ENCODE measurements at regions not wholly inside any gene's neighbourhood (a gene's known extent, or its start where the extent isn't known, plus 50 kb on each side); places are given as distances from the start of the nearest gene placed in this dataset.

DNA sequence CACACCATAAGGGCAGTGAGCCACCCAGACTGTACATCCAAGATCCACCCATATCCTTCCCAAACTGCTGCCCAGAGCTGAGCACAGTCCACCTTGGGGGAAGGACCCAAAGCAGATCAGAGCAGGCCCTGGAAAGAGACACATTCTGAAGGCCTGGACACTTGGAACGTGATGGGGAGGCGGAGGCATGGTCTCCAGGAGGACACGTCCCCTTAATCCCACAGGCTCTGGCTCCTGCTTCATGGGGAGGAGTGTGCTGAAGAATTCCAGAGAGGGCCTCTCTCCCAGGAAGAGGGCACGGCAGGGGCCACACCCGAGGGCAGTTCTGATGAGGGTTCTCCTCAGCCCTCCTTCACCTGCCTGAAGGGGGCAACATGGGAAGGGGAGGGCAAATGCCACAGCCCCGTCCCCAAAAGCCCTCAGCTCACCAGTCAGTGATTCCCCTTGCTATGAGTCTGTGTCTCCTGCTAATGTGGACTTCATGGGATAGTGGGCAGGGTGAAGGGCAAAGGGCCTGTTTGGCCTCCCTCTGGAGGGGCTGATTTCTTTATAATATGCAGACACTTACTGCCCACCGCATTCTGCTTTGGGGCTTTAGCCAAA, 276.8 kb downstream of the ENC1 start:
- H3K36me3 ChIP-seq (replicated peaks; ENCODE audit: insufficient read depth, low read length) = no peaks in the 10 kb centered on the region
- no peak overlapping the region for H3K4me2 ChIP-seq (ENCODE audit: low read depth, low read length)
- no peak overlapping the region for H3K27ac ChIP-seq (ENCODE audit: low read length)
- no peaks in the 10 kb centered on the region for H4K20me1 ChIP-seq (ENCODE audit: insufficient read depth, low read length)
- H3K27me3 ChIP-seq (replicated peaks; ENCODE audit: insufficient read depth, low read length) = no peaks in the 10 kb centered on the region
- no peak for DNase-seq
- H2AFZ ChIP-seq (ENCODE audit: low read length) = no peak overlapping the region
- H3K4me3 ChIP-seq (ENCODE audit: low read length) = no peak overlapping the region
- no peaks in the 10 kb centered on the region for H3K9me3 ChIP-seq (replicated peaks; ENCODE audit: insufficient read depth, low read length)
- H3K79me2 ChIP-seq (ENCODE audit: low read length) = no peaks in the 10 kb centered on the region
- TF ChIP-seq EZH2phosphoT487 (IDR thresholded peaks at IDR 0.05; ENCODE audit: low read length) (no peak), CTCF (IDR thresholded peaks at IDR 0.05; ENCODE audit: low read length) (no peak), EZH2 (optimal IDR thresholded peaks at IDR 0.05; ENCODE audit: low read depth, low read length) (no peak)
- H3K4me1 ChIP-seq (ENCODE audit: low read length) = no peaks in the 10 kb centered on the region
- H3K9ac ChIP-seq (ENCODE audit: low read length) = no peak overlapping the region
- no peaks in the 10 kb centered on the region; the same call in 1 of the 2 replicates for H3K9me2 ChIP-seq (replicated peaks; ENCODE audit: insufficient read depth, low read length)
- H3F3A ChIP-seq (ENCODE audit: insufficient read depth, low read length) = no peaks in the 10 kb centered on the region

GRCh38 chr5:74361406-74362358, 278.8 kb downstream of the ENC1 start:
- H3K9ac ChIP-seq (ENCODE audit: low read length) = no peak overlapping the region
- no peak for TF ChIP-seq EZH2phosphoT487 (IDR thresholded peaks at IDR 0.05; ENCODE audit: low read length)
- TF ChIP-seq CTCF (IDR thresholded peaks at IDR 0.05; ENCODE audit: low read length) = no peak
- no peak for TF ChIP-seq EZH2 (optimal IDR thresholded peaks at IDR 0.05; ENCODE audit: low read depth, low read length)
- H3K36me3 ChIP-seq (replicated peaks; ENCODE audit: insufficient read depth, low read length) = no peaks in the 10 kb centered on the region
- no peaks in the 10 kb centered on the region for H3K4me1 ChIP-seq (ENCODE audit: low read length)
- H3K27ac ChIP-seq (ENCODE audit: low read length) = no peak overlapping the region
- no peaks in the 10 kb centered on the region for H4K20me1 ChIP-seq (ENCODE audit: insufficient read depth, low read length)
- H3K4me2 ChIP-seq (ENCODE audit: low read depth, low read length) = no peak overlapping the region
- H3K4me3 ChIP-seq (ENCODE audit: low read length) = no peak overlapping the region
- H3K9me3 ChIP-seq (replicated peaks; ENCODE audit: insufficient read depth, low read length) = no peaks in the 10 kb centered on the region
- no peak overlapping the region for H2AFZ ChIP-seq (ENCODE audit: low read length)
- no peaks in the 10 kb centered on the region; the same call in 1 of the 2 replicates for H3K9me2 ChIP-seq (replicated peaks; ENCODE audit: insufficient read depth, low read length)
- H3F3A ChIP-seq (ENCODE audit: insufficient read depth, low read length) = no peaks in the 10 kb centered on the region
- no peaks in the 10 kb centered on the region for H3K27me3 ChIP-seq (replicated peaks; ENCODE audit: insufficient read depth, low read length)
- no peaks in the 10 kb centered on the region for H3K79me2 ChIP-seq (ENCODE audit: low read length)
- no peak for DNase-seq

DNA sequence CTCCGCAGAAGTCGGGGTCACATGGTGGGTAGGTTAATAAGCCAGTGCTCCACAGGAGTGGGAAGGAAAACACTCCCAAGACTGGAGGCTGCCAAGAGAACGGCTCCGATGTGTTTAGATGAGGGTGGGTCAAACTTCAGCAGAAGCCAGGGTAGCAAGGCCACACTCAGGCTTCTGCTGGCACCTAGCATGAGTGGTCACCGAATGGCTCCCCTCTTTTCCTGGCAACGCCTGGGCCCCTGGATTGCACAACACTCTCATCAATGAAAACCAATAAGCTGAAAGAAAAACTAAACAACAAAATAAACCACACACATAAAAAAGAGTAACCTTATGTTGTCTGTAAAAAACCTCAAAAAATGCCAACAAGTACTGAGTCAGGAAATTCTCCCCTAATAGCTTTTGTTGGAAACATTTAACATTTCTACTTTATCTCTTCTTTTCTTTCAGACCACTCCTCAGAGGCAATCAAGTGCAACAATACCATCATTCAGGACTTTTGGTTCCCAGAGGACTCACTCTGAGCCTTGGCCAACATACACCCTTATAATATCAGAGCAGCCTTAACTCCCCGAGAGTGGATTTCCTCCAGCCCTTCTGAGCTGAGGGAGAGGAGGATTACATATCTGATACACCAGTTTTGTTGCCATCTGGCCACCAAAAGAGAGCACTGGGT, 279.9 kb downstream of the ENC1 start:
- H3K4me2 ChIP-seq (ENCODE audit: low read depth, low read length) = no peak overlapping the region
- no peak overlapping the region for H3K27ac ChIP-seq (ENCODE audit: low read length)
- no peaks in the 10 kb centered on the region for H3K9me2 ChIP-seq (replicated peaks; ENCODE audit: insufficient read depth, low read length)
- no peaks in the 10 kb centered on the region for H3K79me2 ChIP-seq (ENCODE audit: low read length)
- H3K4me1 ChIP-seq (ENCODE audit: low read length) = no peaks in the 10 kb centered on the region
- H4K20me1 ChIP-seq (ENCODE audit: insufficient read depth, low read length) = no peaks in the 10 kb centered on the region
- H3K36me3 ChIP-seq (replicated peaks; ENCODE audit: insufficient read depth, low read length) = no peaks in the 10 kb centered on the region
- no peak overlapping the region for H3K4me3 ChIP-seq (ENCODE audit: low read length)
- no peaks in the 10 kb centered on the region for H3F3A ChIP-seq (ENCODE audit: insufficient read depth, low read length)
- no peak for TF ChIP-seq EZH2phosphoT487 (IDR thresholded peaks at IDR 0.05; ENCODE audit: low read length)
- no peak for TF ChIP-seq CTCF (IDR thresholded peaks at IDR 0.05; ENCODE audit: low read length)
- TF ChIP-seq EZH2 (optimal IDR thresholded peaks at IDR 0.05; ENCODE audit: low read depth, low read length) = no peak
- DNase-seq = no peak
- H2AFZ ChIP-seq (ENCODE audit: low read length) = no peak overlapping the region
- no peaks in the 10 kb centered on the region for H3K9me3 ChIP-seq (replicated peaks; ENCODE audit: insufficient read depth, low read length)
- H3K9ac ChIP-seq (ENCODE audit: low read length) = no peak overlapping the region
- H3K27me3 ChIP-seq (replicated peaks; ENCODE audit: insufficient read depth, low read length) = no peaks in the 10 kb centered on the region
